Prostate gland (tissue), 2 donors: ENCODE measurements at regions not wholly inside any gene's neighbourhood (a gene's known extent, or its start where the extent isn't known, plus 50 kb on each side); places are given as distances from the start of the nearest gene placed in this dataset.

Experiments
- DNase-seq: peaks from one replicate; pipeline ENCODE4 v3.0.0-alpha.2; 2019; ENCODE audit warnings: low spot score
- H3K27ac ChIP-seq, 2 donors: fragments of 200-600 bp; sonication (generic); 2 replicates each; pipeline ENCODE4 v1.5.1; 2017 to 2019
- H3K27me3 ChIP-seq: fragments of 200-600 bp; sonication (generic); replicated peaks from 2 replicates; pipeline ENCODE4 v1.5.1; 2019; ENCODE audit not compliant: insufficient read depth
- H3K36me3 ChIP-seq, 2 donors: fragments of 200-600 bp; sonication (generic); 1 replicate in 1 of 2; 2 replicates in 1 of 2; pipeline versions ENCODE4 v1.5.1 to v1.8.1; 2017 to 2019
- H3K4me1 ChIP-seq: fragments of 200-600 bp; sonication (generic); replicated peaks from 2 replicates; pipeline ENCODE4 v1.5.1; 2019
- H3K4me3 ChIP-seq, 2 donors: fragments of 200-600 bp; sonication (generic); 2 replicates each; pipeline ENCODE4 v1.5.1; 2017 to 2019
- H3K9me3 ChIP-seq: fragments of 200-600 bp; sonication (generic); 2 replicates; pipeline ENCODE4 v1.5.1; 2017
- POLR2A ChIP-seq: fragments of 450-650 bp; IDR thresholded peaks from one replicate; pipeline ENCODE4 v1.6.1; 2016; ENCODE audit warnings: antibody characterized with exemption, mild to moderate bottlenecking
- POLR2AphosphoS5 ChIP-seq: sonication (generic); formaldehyde crosslinking; IDR thresholded peaks from one replicate; pipeline ENCODE4 v1.6.1; 2017; ENCODE audit warnings: antibody characterized with exemption
- WGBS: methylation state at CpG from one replicate; pipeline ENCODE4 v1.1.5; 2018; 5-methylcytosine and 5-hydroxymethylcytosine counted together
- intact Hi-C: fragments of 100-400 bp; cut with DNase I; formaldehyde crosslinking; loops from one replicate; pipeline ENCODE4 v1.14.2; 2022
- TF ChIP-seq, protein P1 (sequence below), 4 experiments: fragments of 200-600 bp in 2 of 4; fragments of 450-650 bp in 2 of 4; sonication (generic) in 2 of 4; IDR thresholded peaks; 1 replicate in 3 of 4; 2 replicates in 1 of 4; pipeline ENCODE4 v1.5.1; 2016 to 2019; ENCODE audit warnings: antibody characterized with exemption in 4 of 4, mild to moderate bottlenecking in 2 of 4, moderate library complexity in 2 of 4

DNA sequence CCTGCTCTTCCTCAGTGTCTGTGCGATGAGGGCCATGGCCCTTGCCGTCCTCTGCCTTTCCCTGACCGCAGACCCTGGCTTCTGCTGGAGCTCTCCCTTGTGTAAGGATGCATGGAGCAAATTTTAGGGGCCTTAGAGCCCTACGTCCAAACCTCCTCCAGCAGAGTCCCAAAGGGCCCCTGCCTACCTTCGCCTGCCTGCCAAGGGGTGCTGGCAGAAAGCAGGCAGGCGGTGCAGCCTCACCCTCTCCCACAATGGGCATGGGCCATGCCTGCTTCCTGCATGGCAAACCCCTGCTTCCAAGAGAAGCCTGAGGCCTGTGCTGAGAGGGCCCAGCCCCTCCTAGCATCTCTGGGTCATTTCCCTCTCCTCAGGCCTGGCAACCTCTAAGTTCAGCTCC lies 71.3 kb upstream of the FGF3 start:
- 96% methylated on average over 6 of the region's 6 CpGs for WGBS
- H3K27ac ChIP-seq: no peak overlapping the region
- DNase-seq: no peak
- H3K4me1 ChIP-seq: no peaks in the 10 kb centered on the region
- TF ChIP-seq, protein P1, sequence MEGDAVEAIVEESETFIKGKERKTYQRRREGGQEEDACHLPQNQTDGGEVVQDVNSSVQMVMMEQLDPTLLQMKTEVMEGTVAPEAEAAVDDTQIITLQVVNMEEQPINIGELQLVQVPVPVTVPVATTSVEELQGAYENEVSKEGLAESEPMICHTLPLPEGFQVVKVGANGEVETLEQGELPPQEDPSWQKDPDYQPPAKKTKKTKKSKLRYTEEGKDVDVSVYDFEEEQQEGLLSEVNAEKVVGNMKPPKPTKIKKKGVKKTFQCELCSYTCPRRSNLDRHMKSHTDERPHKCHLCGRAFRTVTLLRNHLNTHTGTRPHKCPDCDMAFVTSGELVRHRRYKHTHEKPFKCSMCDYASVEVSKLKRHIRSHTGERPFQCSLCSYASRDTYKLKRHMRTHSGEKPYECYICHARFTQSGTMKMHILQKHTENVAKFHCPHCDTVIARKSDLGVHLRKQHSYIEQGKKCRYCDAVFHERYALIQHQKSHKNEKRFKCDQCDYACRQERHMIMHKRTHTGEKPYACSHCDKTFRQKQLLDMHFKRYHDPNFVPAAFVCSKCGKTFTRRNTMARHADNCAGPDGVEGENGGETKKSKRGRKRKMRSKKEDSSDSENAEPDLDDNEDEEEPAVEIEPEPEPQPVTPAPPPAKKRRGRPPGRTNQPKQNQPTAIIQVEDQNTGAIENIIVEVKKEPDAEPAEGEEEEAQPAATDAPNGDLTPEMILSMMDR (IDR thresholded peaks at IDR 0.05): no peak
- TF ChIP-seq POLR2A: no peak
- TF ChIP-seq POLR2AphosphoS5: no peak
- intact Hi-C loops: no loop called here
- no peak overlapping the region for H3K4me3 ChIP-seq
- H3K9me3 ChIP-seq: no peaks in the 10 kb centered on the region
- H3K36me3 ChIP-seq: no peaks in the 10 kb centered on the region
- no peaks in the 10 kb centered on the region for H3K27me3 ChIP-seq

DNA sequence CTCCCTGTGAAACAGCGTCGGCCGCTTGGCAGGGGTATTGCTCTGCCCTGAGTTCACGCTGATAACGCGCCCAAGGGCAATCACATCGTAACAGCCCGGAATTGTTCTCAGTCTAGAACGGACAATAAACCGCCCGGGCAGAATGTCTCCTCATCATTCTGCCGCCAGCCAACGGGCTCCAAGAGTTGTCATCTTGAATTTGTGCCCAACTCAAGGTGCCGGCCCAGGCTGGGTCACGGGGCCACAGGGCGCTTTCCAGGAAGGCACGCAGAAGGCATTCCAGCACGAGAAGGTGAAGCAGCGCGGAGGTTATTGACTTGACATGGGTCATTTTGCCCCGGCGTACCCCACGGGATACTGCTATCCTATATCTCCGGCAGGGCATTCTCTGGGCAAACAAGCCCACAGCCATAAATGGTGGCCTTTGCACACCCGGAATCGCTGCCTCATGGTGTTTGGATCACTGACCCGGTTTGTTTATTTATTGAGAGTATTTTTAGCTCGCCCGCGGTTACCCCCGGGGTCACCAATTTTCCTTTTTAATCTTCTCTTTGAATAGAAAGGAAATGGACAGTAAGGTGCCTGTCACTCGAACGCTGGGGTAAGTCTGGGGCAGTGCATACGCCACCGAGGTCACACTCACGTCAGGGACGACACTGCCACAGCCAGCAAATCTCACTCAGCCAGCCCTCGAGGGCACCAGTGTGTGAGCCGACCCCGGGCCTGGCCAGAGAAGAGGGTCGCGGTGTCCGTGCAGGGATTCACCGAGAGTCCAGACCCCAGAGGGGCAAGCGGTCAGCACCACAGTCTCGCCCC lies 72.4 kb upstream of the FGF3 start:
- TF ChIP-seq POLR2AphosphoS5: no peak
- TF ChIP-seq, protein P1 (IDR thresholded peaks at IDR 0.05): no peak
- no peak for TF ChIP-seq POLR2A
- Histone ChIP-seq H3K27me3 (no peaks in the 10 kb centered on the region), H3K36me3 (no peaks in the 10 kb centered on the region), H3K9me3 (no peaks in the 10 kb centered on the region), H3K4me3 (no peak overlapping the region), H3K4me1 (no peaks in the 10 kb centered on the region), H3K27ac (no peak overlapping the region)
- WGBS: 63% methylated on average over 46 of the region's 46 CpGs
- intact Hi-C loops: no loop called here
- no peak for DNase-seq

DNA sequence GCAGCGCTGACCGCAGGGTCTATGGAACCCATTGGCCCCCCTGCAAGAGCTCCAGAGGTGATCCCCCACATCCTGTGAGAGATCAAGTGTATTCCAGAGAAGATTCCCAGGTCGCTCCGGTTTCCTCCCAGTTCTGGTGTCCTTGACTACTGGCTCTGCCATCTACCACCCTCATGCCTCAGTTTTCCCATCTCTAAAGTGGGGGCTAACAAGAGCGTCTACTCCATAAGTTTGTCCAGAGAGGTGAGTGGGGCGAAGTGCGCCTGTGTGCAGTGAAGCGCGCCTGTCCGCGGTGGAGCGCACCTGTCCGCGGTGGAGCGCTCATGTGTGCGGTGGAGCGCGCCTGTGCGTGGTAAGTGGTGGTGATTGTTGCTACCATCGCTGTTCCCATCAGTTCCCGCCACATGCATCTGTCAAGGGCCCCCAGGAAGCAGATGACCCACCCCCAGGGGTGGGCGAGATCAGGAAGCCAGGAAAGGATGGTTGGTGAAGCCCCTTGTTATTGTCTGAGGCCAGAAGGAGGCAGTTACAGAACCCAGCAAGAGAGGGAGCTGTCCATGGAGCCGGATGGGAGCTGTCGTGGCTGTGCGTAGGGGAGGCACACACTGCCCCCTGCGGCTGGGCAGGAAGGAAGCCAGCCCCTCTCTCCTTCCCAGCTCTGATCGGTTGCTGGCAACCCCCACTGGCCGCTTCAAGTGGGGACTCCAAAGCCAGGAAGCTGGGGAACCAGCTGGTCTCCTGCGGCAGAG lies 73.2 kb upstream of the FGF3 start:
- Histone ChIP-seq H3K27me3 (no peaks in the 10 kb centered on the region), H3K4me1 (no peaks in the 10 kb centered on the region), H3K4me3 (no peak overlapping the region), H3K36me3 (no peaks in the 10 kb centered on the region), H3K27ac (no peak overlapping the region), H3K9me3 (no peaks in the 10 kb centered on the region)
- intact Hi-C loops: no loop called here
- no peak for TF ChIP-seq POLR2AphosphoS5
- 86% methylated on average over 29 of the region's 29 CpGs for WGBS
- no peak for DNase-seq

DNA sequence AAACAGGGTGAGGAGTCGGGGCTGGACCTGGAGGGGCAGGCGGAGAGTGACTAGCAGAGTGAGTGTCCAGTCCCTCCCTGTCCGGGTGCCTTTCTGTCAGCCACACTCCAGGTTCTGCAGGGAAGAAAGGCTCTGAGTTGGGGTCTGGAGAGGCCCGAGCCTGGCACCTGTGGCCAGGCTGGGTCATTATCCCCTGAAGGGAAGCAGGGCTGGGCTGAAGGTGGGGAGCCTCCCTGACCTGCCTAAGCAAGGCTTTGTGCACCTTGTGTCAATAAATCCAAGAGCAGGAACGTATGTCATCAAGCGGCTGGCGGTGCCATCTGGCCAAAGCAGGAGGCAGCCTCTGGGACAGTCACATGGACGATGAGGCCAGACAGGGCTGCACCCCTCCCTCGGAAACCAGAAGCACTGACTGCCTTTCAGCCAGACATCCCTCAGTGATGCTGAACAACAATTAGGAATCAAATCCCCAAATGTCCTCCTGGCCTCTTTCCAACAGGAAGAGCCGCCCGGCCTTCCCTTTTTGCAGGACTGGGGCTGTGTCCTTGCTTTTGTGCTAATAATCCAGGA lies 73.9 kb upstream of the FGF3 start:
- intact Hi-C loops: no loop called here
- Histone ChIP-seq H3K4me3 (no peak overlapping the region), H3K27me3 (no peaks in the 10 kb centered on the region), H3K27ac (no peak overlapping the region), H3K4me1 (no peaks in the 10 kb centered on the region), H3K36me3 (no peaks in the 10 kb centered on the region), H3K9me3 (no peaks in the 10 kb centered on the region)
- WGBS: 56% methylated on average over 8 of the region's 11 CpGs
- peak; percentile 17 for DNase-seq
- TF ChIP-seq POLR2AphosphoS5 (no peak), POLR2A (no peak)
- TF ChIP-seq, protein P1 (IDR thresholded peaks at IDR 0.05): no peak

DNA sequence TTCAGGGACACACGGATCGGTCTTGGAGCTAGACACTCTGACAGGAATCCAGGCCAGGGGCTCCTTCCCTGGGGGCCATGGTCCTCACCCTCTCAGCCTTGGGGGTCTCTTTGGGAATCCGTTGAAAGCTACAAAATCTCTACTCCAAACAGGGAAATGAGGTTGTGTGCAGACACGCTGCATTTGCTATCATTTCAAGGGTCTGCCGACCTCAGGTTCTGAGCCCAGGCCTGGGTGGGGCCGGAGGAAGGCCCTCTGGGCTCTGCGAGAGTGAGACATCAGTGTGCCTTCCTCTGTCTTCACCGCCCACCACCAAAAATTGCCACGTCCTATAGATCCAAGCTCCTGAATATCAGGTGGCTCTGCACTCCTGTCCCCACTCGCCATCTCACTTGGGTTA lies 74.4 kb upstream of the FGF3 start:
- DNase-seq: no peak
- no peak overlapping the region for H3K4me3 ChIP-seq
- no peaks in the 10 kb centered on the region for H3K4me1 ChIP-seq
- intact Hi-C loops: no loop called here
- 86% methylated on average over 10 of the region's 10 CpGs for WGBS
- no peaks in the 10 kb centered on the region for H3K27me3 ChIP-seq
- no peaks in the 10 kb centered on the region for H3K9me3 ChIP-seq
- no peak overlapping the region for H3K27ac ChIP-seq
- TF ChIP-seq, protein P1 (IDR thresholded peaks at IDR 0.05): no peak
- no peak for TF ChIP-seq POLR2AphosphoS5
- no peaks in the 10 kb centered on the region for H3K36me3 ChIP-seq
